ENCODE measurements at regions not wholly inside any gene's neighbourhood (a gene's known extent, or its start where the extent isn't known, plus 50 kb on each side); places are given as distances from the start of the nearest gene placed in this dataset.

GRCh38 chr12:13661005-13661887 is 320.2 kb downstream of the GRIN2B start:
- TF ChIP-seq POLR2AphosphoS5 (IDR thresholded peaks at IDR 0.05; ENCODE audit: low read depth, low read length) (no peak), SIN3A (IDR thresholded peaks at IDR 0.05; ENCODE audit: borderline replicate concordance, insufficient read depth, low read length) (no peak)

Measured in PFSK-1 (cell line).